ENCODE measurements at regions not wholly inside any gene's neighbourhood (a gene's known extent, or its start where the extent isn't known, plus 50 kb on each side); places are given as distances from the start of the nearest gene placed in this dataset.

DNA sequence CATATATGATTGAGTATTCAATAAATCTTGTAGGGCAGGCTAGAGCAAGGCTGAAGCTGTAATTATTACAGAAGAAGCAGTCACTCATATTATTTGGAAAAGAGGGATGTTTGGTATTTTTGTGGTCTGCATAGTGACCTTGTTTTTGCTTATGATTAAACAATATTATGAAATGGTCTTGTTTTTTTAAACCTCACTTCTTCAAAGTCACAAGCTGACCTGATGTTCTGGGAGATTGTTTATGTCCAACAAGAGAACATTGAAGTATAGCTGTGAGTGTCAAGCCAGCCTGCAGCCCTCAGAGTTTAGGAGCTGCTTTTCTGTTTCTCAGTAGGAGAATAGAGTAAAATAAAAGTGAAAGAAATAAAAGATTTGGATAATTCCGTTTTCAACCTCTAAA, 342.2 kb downstream of the LRRC70 start:
- BruUV-seq (replicated peaks) = no TSS peak
- Histone ChIP-seq H2BK5ac (ENCODE audit: low read depth, low read length, poor library complexity, severe bottlenecking) (no peak overlapping the region), H2AK5ac (ENCODE audit: low read depth, low read length) (no peak overlapping the region), H2BK15ac (ENCODE audit: low read depth, low read length) (no peak overlapping the region), H3K27ac (ENCODE audit: insufficient read depth, low read length) (no peak overlapping the region), H3K14ac (replicated peaks; ENCODE audit: low read depth, low read length) (no peak overlapping the region), H3K56ac (ENCODE audit: extremely low read depth, insufficient read depth, low read length) (no peak overlapping the region), H3K4ac (ENCODE audit: low read depth, low read length) (no peak overlapping the region), H4K8ac (ENCODE audit: low read depth in 2 of 2, low read length in 2 of 2) (no peak overlapping the region), H4K20me1 (ENCODE audit: insufficient read depth, low read length) (no peaks in the 10 kb centered on the region), H3K36me3 (ENCODE audit: control insufficient read depth, insufficient read depth, low read length) (no peaks in the 10 kb centered on the region), H3K4me2 (ENCODE audit: low read depth, low read length) (no peak overlapping the region), H3K18ac (ENCODE audit: low read depth, low read length) (no peak overlapping the region), H4K5ac (ENCODE audit: low read depth, low read length) (no peak overlapping the region), H3K79me1 (ENCODE audit: low read depth in 1 of 2, low read length in 2 of 2) (no peaks in the 10 kb centered on the region), H3K4me3 (ENCODE audit: insufficient read depth, low read depth, low read length) (no peak overlapping the region), H3K9me3 (ENCODE audit: control insufficient read depth, insufficient read depth, low read length) (peaks cover 8% of the 10 kb centered on the region; the same call in 1 of the 2 replicates), H3K9ac (ENCODE audit: low read depth, low read length) (no peak overlapping the region), H4K91ac (ENCODE audit: insufficient read depth, low read depth, low read length) (no peak overlapping the region), H3K9me1 (ENCODE audit: insufficient read depth, low read length) (no peaks in the 10 kb centered on the region), H3K4me1 (ENCODE audit: control insufficient read depth, insufficient read depth, low read length) (no peaks in the 10 kb centered on the region), H2BK120ac (ENCODE audit: low read depth, low read length) (no peak overlapping the region), H2BK20ac (ENCODE audit: low read depth, low read length) (no peak overlapping the region), H3K27me3 (ENCODE audit: control insufficient read depth, insufficient read depth, low read length) (no peaks in the 10 kb centered on the region), H2AK9ac (replicated peaks; ENCODE audit: low read depth, low read length, poor library complexity) (no peak overlapping the region), H2AFZ (replicated peaks; ENCODE audit: low read length, poor library complexity) (no peak overlapping the region), H3K23ac (ENCODE audit: low read depth, low read length) (no peak overlapping the region)
- intact Hi-C loops (cut with micrococcal nuclease) (no loop called here), dilution Hi-C loops (cut with HindIII; ENCODE audit: low sequenced_read_pairs, unreplicated experiment) (no loop called here), in situ Hi-C loops (cut with MboI; ENCODE audit: low sequenced_read_pairs) (no loop called here)
- ATAC-seq (ENCODE audit: low read depth) (no peak), DNase-seq (no peak)
- CTCF ChIA-PET = no interaction called here
- no CpG with 5 or more reads among the region's 1 CpG for WGBS, 2 experiments (ENCODE audit: extremely low coverage in 2 of 2, insufficient read length in 1 of 2)
- POLR2A ChIA-PET (ENCODE audit: unreplicated experiment) = no interaction called here
- TF ChIP-seq CHD1 (IDR thresholded peaks at IDR 0.05; ENCODE audit: low read depth, low read length) = no peak
- no peak for TF ChIP-seq BHLHE40 (IDR thresholded peaks at IDR 0.05; ENCODE audit: low read depth, low read length)
- no peak for TF ChIP-seq MXI1 (IDR thresholded peaks at IDR 0.05; ENCODE audit: borderline replicate concordance, low read depth, low read length)
- no peak for TF ChIP-seq NFE2L2 (IDR thresholded peaks at IDR 0.05; ENCODE audit: low read depth, low read length)
- TF ChIP-seq, protein P1, sequence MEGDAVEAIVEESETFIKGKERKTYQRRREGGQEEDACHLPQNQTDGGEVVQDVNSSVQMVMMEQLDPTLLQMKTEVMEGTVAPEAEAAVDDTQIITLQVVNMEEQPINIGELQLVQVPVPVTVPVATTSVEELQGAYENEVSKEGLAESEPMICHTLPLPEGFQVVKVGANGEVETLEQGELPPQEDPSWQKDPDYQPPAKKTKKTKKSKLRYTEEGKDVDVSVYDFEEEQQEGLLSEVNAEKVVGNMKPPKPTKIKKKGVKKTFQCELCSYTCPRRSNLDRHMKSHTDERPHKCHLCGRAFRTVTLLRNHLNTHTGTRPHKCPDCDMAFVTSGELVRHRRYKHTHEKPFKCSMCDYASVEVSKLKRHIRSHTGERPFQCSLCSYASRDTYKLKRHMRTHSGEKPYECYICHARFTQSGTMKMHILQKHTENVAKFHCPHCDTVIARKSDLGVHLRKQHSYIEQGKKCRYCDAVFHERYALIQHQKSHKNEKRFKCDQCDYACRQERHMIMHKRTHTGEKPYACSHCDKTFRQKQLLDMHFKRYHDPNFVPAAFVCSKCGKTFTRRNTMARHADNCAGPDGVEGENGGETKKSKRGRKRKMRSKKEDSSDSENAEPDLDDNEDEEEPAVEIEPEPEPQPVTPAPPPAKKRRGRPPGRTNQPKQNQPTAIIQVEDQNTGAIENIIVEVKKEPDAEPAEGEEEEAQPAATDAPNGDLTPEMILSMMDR (conservative IDR thresholded peaks at IDR 0.05; ENCODE audit: low read depth, low read length) = no peak
- no peak for TF ChIP-seq RCOR1 (IDR thresholded peaks at IDR 0.05; ENCODE audit: insufficient replicate concordance, low read length)
- no peak for TF ChIP-seq MAZ (IDR thresholded peaks at IDR 0.05; ENCODE audit: borderline replicate concordance, low read depth, low read length)
- no peak for TF ChIP-seq RAD21 (IDR thresholded peaks at IDR 0.05; ENCODE audit: low read length)
- TF ChIP-seq POLR2A (IDR thresholded peaks at IDR 0.05; ENCODE audit: low read depth, low read length) = no peak
- no peak for TF ChIP-seq RFX5 (IDR thresholded peaks at IDR 0.05; ENCODE audit: low read depth, low read length)
- TF ChIP-seq ELK1 (IDR thresholded peaks at IDR 0.05; ENCODE audit: borderline replicate concordance, low read depth, low read length) = no peak
- TF ChIP-seq, protein P2, sequence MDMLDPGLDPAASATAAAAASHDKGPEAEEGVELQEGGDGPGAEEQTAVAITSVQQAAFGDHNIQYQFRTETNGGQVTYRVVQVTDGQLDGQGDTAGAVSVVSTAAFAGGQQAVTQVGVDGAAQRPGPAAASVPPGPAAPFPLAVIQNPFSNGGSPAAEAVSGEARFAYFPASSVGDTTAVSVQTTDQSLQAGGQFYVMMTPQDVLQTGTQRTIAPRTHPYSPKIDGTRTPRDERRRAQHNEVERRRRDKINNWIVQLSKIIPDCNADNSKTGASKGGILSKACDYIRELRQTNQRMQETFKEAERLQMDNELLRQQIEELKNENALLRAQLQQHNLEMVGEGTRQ (IDR thresholded peaks at IDR 0.05; ENCODE audit: low read depth, low read length) = no peak
- no peak for TF ChIP-seq MAFK (IDR thresholded peaks at IDR 0.05; ENCODE audit: low read depth, low read length)
- TF ChIP-seq FOS (IDR thresholded peaks at IDR 0.05; ENCODE audit: low read depth, low read length) = no peak
- no peak for TF ChIP-seq CEBPB (IDR thresholded peaks at IDR 0.05; ENCODE audit: low read depth, low read length)
- TF ChIP-seq SMC3 (IDR thresholded peaks at IDR 0.05; ENCODE audit: low read depth, low read length) = no peak

Data from IMR-90 (cell line).